GM18520 (cell line): ENCODE measurements at regions not wholly inside any gene's neighbourhood (a gene's known extent, or its start where the extent isn't known, plus 50 kb on each side); places are given as distances from the start of the nearest gene placed in this dataset.

ENCODE experiments used
- ATAC-seq: cut with Tn5 transposase; IDR thresholded peaks from one replicate; pipeline ENCODE4 v1.9.1; 2021; ENCODE audit not compliant: unreplicated experiment

GRCh38 chrX:22325096-22325495 lies 52.4 kb downstream of the CBLL2 start:
- no peak for ATAC-seq

DNA sequence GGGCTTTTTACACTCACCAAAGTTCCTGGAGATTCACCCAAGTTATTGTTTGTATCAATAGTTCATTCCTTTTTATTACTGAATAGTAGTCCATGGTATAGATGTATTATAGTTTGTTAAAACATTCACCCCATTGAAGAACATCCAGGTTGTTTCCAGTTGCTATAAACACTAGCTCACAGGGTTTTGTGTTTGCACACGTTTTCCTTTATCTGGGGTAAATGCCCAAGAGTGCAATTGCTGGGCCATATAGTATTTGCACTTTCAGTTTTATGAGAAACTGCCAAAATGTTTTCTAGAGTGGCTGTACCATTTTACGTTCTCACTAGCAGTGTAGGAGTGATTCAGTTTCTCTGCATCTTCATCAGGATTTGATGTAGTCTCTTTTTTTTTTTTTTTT lies 57.1 kb downstream of the CBLL2 start:
- no peak for ATAC-seq

GRCh38 chrX:22338740-22339139 lies 66.0 kb downstream of the CBLL2 start:
- no peak for ATAC-seq

DNA sequence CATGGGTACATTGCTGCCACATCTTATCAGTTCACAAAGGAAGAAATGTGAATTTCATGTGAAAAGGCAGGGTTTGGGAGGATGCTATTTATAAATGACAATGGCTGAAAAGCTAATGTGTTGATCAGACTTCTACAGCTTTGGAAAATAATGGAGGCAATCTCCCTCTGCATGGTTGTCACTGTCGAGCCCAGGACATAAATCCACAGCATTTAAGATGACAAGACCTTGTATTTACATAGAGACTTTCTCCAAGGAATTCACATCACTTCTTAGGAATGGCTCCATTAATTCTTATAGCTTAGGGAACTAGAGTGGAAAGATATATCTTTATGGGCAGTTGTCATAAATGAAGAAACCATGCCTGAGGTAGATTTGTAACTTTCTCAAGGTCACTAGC lies 66.7 kb downstream of the CBLL2 start:
- ATAC-seq: no peak

DNA sequence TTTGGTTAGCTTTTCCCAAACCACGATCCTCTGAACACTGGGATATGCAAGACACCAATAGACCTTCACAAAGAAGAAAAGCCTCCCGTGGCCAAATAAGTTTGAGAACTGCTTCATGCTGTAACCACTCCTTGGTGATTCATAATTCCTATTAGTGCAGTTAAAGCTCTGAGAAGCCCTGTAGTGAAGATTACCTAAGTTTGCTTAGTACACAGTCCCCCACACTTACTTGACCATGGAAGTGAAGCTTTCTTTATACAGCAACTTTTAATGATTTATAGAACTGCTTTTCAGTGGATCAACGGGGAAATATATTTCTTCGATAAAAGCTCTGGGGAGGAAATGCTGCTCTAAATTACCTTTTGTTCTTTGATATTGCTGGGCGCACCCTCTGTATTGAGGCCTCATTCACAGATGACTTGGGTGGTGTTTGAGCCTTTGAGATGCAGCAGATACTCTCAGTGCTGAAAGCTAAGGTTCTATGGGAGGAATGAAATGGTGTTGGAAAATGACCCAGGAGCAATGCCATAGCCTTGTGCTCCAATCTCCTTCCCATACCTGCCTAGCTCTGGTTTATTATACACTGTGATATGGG lies 67.4 kb downstream of the CBLL2 start:
- ATAC-seq: no peak

DNA sequence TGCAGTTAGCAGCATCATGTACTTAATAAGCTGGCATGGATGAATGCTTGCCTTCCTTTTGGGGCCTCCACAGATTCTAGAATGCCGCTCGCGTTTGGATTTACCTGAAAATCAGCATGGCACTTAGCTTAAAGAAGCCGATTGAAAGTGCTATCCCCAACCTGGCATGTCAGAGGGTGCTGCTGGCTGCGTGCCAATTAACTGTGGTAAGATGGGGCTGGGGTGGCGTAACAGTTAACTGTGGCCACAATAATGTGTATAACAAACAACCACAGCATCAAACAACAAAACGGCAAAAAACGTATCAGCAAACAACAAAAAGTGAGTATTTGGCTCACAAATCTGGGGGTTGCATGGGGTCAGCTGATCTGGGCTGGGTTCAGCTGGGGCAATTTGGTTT lies 70.5 kb downstream of the CBLL2 start:
- ATAC-seq: no peak

DNA sequence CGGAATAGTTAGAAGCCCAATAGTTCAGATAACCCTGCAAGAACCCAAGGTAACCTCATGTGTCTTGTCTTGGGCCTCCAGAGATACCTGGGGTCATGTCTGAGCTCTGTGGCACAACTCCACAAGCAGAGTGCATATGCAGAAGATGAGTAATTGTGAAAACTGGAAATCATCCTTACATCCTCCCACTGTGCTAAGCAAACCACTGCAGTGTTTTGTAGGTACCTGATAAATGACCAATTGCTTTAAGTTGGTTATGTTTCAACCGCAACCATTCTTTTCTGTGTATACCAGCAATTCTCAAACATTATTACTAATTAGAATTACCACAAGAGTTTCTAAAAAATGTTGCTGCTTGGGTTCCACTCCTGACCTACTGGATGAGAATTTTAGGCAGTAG lies 73.2 kb downstream of the CBLL2 start:
- ATAC-seq: no peak

DNA sequence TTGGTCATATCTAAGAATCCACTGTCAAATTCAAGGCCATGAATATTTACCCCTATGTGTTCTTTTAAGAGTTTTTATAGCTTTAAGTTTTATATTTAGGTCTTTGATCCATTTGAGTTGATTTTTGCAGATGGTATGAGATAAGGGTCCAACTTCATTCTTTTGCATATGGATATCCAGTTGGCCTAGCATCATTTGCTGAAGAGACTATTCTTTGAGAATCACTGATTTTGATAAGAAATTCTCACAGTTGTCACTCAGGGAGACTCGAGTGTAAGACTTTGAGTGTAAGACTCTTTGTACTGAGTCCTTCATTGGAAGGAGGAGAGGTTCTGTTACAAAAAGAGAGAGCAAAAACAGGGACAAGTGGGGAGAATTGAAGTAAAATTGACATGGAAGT lies 74.8 kb downstream of the CBLL2 start:
- no peak for ATAC-seq

DNA sequence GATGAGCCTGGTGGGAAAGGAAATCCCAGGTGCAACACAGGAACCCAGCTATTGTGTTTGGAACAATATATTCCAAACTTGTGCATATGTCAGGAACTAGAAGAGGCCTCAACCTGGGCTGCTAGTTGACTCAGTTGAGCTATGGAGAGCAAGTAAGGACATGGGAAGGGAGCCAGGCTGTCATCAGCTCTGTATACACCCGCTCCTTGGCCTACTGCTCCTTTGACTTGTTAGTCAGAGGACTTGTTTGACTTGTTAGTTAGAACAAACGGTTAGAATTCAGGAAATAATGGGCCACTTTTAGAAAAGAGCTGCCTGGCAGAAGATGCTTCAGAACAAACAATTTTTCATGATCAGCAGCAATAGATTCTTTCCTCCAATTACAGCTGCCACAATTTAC lies 76.4 kb downstream of the CBLL2 start:
- no peak for ATAC-seq

DNA sequence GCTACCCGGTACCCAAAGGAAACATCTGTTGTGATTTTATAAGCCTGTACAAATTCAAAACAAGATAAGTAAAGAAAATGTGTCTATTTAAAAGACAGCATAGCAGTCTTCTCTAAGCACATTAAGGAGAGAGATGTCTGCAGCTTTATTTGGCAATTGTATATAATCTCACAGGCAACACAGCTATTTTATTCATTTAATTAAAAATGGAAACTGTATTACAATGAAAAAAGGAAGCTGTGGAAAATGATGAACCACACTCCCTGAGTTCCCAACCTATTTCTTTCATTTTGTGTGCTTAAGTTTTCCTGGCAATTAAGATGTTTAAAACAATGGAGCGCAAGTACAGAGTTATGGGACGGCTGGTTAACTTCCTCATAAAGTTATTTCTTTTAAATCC lies 78.4 kb downstream of the CBLL2 start:
- no peak for ATAC-seq

- no peak for ATAC-seq
These were observed 79.3 kb downstream of the CBLL2 start for GRCh38 chrX:22351966-22352365.

DNA sequence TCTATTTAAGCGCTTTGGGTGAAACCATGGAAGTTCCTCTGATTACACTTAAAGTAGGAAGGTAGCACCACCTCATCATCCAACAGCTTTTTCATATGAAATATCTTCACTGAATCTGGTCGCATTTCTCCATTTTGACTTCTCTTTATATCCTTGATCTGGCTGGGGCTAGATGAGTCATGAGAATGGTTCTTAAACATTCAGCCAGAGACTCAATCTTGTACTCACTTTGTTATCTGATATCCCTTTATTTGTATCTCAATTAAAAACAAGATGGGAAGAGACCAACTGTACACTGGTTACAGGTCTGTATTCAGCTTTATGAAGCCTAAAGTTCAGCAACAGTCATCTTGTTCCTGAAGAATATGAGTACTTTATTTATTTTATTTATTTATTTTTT lies 84.9 kb downstream of the CBLL2 start:
- ATAC-seq: no peak

- no peak for ATAC-seq
These were observed 87.4 kb downstream of the CBLL2 start for GRCh38 chrX:22360129-22360528.

DNA sequence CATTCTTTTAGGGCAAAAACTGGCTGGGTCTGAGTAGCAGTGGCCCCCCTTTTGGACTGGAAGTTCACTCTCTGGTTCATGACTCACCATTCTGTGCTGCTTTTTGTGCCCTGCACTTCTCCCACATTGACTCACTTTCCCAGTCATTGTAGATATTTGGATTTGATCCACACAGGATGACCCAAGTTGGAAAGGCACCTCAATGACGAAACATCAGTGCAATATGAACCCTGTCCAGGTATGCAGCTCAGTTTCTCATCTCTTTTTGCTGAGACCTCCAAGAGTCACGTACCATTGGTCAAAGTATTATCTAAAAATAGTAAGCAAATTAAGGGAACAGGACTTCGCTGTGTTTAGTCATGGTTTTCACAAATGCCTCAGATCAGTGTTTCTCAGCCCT lies 92.7 kb downstream of the CBLL2 start:
- no peak for ATAC-seq

DNA sequence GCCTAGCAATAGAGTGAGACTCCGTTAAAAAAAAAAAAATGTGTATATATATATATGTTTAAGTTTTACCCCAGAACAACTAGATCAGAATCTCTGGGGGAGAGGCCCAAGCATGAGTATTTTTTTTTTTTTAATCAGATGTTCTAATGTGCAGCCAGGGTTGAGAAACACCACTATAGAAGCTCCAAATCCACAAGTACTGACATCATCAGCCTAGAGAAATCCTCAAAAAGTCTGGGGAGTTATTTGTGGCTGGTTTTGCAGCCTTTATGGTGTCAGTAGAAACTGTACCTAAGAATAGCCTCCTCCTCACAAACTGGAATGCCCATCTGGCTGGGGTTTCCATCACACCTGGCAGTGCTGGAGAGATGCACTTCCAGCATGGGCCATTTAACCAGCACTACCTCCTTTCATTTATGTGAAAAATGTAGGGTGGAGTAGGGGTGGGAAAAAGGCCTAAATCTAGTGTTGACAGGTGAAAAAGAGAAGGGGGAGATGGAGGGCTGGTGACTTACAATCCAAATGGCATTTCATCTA lies 93.5 kb downstream of the CBLL2 start:
- ATAC-seq: no peak

DNA sequence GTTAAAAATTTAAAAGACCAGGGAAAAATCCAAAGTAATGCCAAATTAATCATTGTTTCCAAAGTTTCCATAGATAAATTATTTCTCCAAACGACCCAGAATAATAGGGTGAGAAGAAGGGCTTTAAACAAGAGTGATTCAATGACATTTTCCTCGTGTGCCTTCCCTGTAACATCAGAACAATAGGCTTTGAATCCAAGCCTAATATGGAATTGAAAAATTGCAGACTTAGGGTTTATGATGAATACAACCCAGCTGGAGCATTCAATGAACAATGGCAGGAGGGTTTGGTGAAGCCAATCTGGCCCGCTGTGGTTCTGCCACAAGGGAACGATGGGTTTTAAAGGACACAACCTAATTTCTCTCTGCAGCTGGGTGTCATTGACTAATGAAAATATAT lies 94.2 kb downstream of the CBLL2 start:
- ATAC-seq: no peak

DNA sequence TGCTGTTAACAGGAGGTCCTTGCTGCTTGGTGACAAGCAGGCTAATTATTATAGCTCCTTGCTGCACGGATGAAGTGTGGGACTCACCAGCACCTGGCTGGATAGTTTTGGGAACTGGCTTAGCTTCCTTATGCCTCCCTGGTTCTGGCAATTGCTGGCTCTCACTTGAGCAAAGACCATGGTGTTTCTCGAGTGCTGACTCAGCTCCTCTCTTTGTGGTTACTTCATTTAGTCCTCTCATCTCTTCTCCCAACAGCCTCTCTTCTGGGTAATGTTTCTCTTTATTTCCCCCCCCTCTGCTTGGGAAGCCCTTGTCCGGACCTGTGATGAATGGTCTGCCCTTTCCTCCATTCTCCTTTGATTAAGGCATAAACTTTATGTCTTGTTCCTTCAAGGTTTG lies 100.4 kb downstream of the CBLL2 start:
- ATAC-seq: no peak

DNA sequence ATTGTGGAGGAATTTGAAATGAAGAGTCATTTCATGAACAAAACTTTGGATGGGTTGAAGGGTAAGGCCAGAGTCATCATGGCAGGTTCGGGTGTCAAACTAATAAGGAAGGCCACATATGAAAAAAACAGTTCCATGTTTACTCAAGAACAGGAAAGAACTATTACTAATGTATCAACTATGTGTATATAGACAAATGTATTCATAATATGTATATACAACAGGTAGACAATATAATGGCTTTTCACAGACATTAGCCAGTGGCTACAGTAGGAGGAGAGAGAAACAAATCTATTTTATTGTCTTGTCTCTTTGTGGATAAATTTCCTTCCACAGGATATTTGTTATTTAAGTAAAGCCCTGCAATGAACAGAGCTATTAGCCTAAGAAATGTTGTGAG lies 101.1 kb downstream of the CBLL2 start:
- ATAC-seq: no peak

DNA sequence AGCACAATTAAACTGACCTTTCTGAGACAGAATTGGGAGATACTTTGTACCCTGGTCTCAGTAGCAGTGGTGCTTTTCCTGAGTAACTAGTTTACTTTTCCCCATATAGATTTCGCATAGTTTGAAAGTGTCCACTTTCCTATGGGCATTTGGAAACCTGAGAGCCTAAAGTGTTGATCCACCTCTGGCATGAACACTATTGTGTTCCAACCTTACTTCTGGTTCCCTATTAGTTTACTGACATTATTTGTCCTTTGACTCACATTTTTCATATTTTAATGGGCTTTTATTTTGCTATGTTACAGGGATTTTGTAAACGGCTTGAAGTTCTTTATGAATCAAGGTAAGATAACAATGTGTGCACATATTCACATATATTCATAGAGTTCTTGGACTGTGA lies 103.7 kb downstream of the CBLL2 start:
- ATAC-seq: no peak

DNA sequence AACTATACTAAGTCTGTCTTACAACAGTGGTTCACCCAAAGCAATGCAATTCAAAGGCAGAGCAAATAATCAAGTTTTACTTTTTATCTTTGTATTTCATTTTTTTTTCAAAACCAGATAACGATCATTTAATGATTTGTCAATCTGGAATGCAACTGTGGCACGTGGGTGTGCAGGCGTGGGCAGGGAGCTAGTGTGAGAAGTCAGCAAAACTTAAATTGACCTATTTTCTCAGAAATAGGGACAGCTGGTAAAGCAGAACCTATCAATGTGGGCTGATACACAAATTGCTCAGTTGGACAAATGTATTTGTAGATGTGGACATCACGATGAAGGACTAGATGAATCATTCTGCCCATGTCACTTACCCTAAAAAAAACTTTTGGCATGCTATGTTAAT lies 105.6 kb downstream of the CBLL2 start:
- ATAC-seq: no peak

DNA sequence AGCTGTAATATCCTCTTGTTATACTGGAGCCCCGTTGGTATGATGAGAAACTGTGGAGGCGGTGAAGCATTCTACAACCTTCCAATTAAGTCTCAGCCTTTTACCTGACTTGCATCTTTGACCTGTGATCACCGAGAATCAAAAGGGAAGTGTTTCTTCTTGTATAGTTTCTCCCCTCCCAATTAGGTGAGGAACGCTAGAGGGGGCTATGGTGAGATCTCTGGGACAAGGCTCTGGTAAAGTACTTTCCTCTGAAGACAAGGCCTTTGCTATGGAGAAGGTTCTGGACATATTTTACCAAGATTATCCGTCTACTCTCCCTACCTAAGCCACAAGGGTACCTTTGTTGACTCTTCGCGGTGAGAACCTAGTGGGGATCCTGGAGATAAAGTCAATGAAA lies 111.3 kb downstream of the CBLL2 start:
- no peak for ATAC-seq

DNA sequence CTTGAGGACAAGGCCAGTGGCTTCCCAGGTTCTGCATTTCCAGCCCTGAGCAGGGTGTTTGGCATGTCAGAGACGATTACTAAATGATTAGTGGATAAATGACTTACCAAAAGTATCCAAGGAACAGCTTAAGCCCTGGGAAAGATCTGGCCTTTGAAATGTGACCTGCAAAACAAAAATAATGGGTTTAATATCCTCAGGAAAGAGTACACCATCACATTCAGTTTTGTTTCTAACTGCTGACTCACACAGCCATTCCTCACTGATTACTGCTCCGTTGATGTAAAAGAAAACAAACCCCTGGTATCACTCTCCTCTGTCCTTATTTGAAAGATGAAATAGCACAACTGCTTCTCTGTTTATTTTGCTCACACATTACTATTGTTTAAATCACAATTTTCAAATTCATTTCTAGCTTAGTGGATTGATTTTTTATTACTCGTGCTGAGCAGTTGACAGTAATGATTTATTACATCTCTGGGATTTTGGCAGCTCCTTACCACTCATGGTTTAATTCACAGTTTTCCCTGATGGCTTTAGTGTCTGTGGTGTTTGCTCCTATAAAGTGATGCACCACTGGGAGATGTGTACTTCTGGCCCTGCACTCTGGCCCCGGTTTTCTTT lies 117.0 kb downstream of the CBLL2 start:
- no peak for ATAC-seq
